Smooth muscle cell (in vitro differentiated cells): ENCODE measurements at regions not wholly inside any gene's neighbourhood (a gene's known extent, or its start where the extent isn't known, plus 50 kb on each side); places are given as distances from the start of the nearest gene placed in this dataset.
"Not testable (repeated sequence)": the region's sequence is repeated elsewhere in the genome, so short reads cannot be mapped to it uniquely, and the experiment has no call there.

Experiments
- DNase-seq: peaks from one replicate; lab custom pipeline; 2025; ENCODE audit not compliant: unreplicated experiment; lab: John Stamatoyannopoulos, UW
- H2AFZ ChIP-seq: fragments of 200-600 bp; sonication (generic); 2 replicates; pipeline ENCODE4 v1.6.0; 2016; ENCODE audit warnings: antibody characterized with exemption, low read depth, mild to moderate bottlenecking
- H3F3A ChIP-seq: fragments of 200-600 bp; sonication (generic); 2 replicates; pipeline ENCODE4 v1.6.0; 2017; ENCODE audit warnings: antibody characterized with exemption, low read depth
- H3K27ac ChIP-seq: fragments of 200-600 bp; sonication (generic); 2 replicates; pipeline ENCODE4 v1.5.1; 2016; ENCODE audit warnings: low read depth, mild to moderate bottlenecking
- H3K27me3 ChIP-seq: fragments of 200-600 bp; sonication (generic); 2 replicates; pipeline ENCODE4 v1.6.1; 2016; ENCODE audit warnings: low read depth, mild to moderate bottlenecking
- H3K36me3 ChIP-seq: fragments of 200-600 bp; sonication (generic); 2 replicates; pipeline ENCODE4 v1.5.1; 2016; ENCODE audit warnings: low read depth
- H3K4me1 ChIP-seq: fragments of 200-600 bp; sonication (generic); 2 replicates; pipeline ENCODE4 v1.5.1; 2016; ENCODE audit warnings: low read depth
- H3K4me2 ChIP-seq: fragments of 200-600 bp; sonication (generic); 2 replicates; pipeline ENCODE4 v1.6.0; 2016; ENCODE audit warnings: mild to moderate bottlenecking
- H3K4me3 ChIP-seq: fragments of 200-600 bp; sonication (generic); 2 replicates; pipeline ENCODE4 v1.5.1; 2016; ENCODE audit warnings: mild to moderate bottlenecking
- H3K79me2 ChIP-seq: fragments of 200-600 bp; sonication (generic); 2 replicates; pipeline ENCODE4 v1.6.0; 2016; ENCODE audit warnings: low read depth, mild to moderate bottlenecking
- H3K9ac ChIP-seq: fragments of 200-600 bp; sonication (generic); 2 replicates; pipeline ENCODE4 v1.6.0; 2016; ENCODE audit warnings: low read depth
- H3K9me3 ChIP-seq: fragments of 200-600 bp; sonication (generic); replicated peaks from 2 replicates; pipeline ENCODE4 v1.5.1; 2016; ENCODE audit warnings: low read depth
- H4K20me1 ChIP-seq: fragments of 200-600 bp; sonication (generic); 2 replicates; pipeline ENCODE4 v1.6.0; 2016; ENCODE audit warnings: low read depth
- WGBS: methylation state at CpG from one replicate; pipeline ENCODE4 v1.1.7; 2016; ENCODE audit warnings: low lambda C conversion rate; 5-methylcytosine and 5-hydroxymethylcytosine counted together
- TF ChIP-seq, protein P1 (sequence below): fragments of 200-600 bp; sonication (generic); IDR thresholded peaks from 2 replicates; pipeline ENCODE4 v1.5.1; 2017; ENCODE audit warnings: borderline replicate concordance, mild to moderate bottlenecking, antibody characterized with exemption; ENCODE audit not compliant: insufficient read depth, poor library complexity, severe bottlenecking

GRCh38 chrX:39268207-39268606 is 466.9 kb downstream of the MID1IP1 start:
- DNase-seq: no peak
- no peak overlapping the region for H3K4me3 ChIP-seq
- no peak overlapping the region for H3K9ac ChIP-seq
- H3K36me3 ChIP-seq: no peaks in the 10 kb centered on the region
- H3K4me1 ChIP-seq: no peaks in the 10 kb centered on the region
- H2AFZ ChIP-seq: no peak overlapping the region
- no peaks in the 10 kb centered on the region for H3K27me3 ChIP-seq
- no peaks in the 10 kb centered on the region for H4K20me1 ChIP-seq
- H3K4me2 ChIP-seq: no peak overlapping the region
- no peaks in the 10 kb centered on the region for H3K79me2 ChIP-seq
- H3K27ac ChIP-seq: no peak overlapping the region
- H3F3A ChIP-seq: no peaks in the 10 kb centered on the region
- TF ChIP-seq, protein P1, sequence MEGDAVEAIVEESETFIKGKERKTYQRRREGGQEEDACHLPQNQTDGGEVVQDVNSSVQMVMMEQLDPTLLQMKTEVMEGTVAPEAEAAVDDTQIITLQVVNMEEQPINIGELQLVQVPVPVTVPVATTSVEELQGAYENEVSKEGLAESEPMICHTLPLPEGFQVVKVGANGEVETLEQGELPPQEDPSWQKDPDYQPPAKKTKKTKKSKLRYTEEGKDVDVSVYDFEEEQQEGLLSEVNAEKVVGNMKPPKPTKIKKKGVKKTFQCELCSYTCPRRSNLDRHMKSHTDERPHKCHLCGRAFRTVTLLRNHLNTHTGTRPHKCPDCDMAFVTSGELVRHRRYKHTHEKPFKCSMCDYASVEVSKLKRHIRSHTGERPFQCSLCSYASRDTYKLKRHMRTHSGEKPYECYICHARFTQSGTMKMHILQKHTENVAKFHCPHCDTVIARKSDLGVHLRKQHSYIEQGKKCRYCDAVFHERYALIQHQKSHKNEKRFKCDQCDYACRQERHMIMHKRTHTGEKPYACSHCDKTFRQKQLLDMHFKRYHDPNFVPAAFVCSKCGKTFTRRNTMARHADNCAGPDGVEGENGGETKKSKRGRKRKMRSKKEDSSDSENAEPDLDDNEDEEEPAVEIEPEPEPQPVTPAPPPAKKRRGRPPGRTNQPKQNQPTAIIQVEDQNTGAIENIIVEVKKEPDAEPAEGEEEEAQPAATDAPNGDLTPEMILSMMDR: no peak
- H3K9me3 ChIP-seq: no peaks in the 10 kb centered on the region

GRCh38 chrX:39275500-39276068 is 474.3 kb downstream of the MID1IP1 start:
- WGBS: 93% methylated on average over 21 of the region's 23 CpGs
- Histone ChIP-seq H3K9me3 (no peaks in the 10 kb centered on the region), H3K9ac (no peak overlapping the region), H3F3A (no peaks in the 10 kb centered on the region), H3K27me3 (no peaks in the 10 kb centered on the region), H3K4me2 (no peak overlapping the region), H3K4me3 (no peak overlapping the region), H4K20me1 (no peaks in the 10 kb centered on the region), H3K27ac (no peak overlapping the region), H2AFZ (no peak overlapping the region), H3K36me3 (no peaks in the 10 kb centered on the region), H3K4me1 (no peaks in the 10 kb centered on the region), H3K79me2 (no peaks in the 10 kb centered on the region)
- TF ChIP-seq, protein P1: no peak
- DNase-seq: no peak

- not testable (repeated sequence) for H3K9me3 ChIP-seq, DNase-seq, H3K4me2 ChIP-seq, H3F3A ChIP-seq, H3K36me3 ChIP-seq, H3K9ac ChIP-seq, H3K27ac ChIP-seq, H4K20me1 ChIP-seq, H3K4me3 ChIP-seq, H2AFZ ChIP-seq, H3K79me2 ChIP-seq, H3K4me1 ChIP-seq, H3K27me3 ChIP-seq
- WGBS: 100% methylated on average over 9 of the region's 46 CpGs
Observed at GRCh38 chrX:39277685-39278390, 476.6 kb downstream of the MID1IP1 start.

- H3K27me3 ChIP-seq: no peaks in the 10 kb centered on the region
- H4K20me1 ChIP-seq: no peaks in the 10 kb centered on the region
- TF ChIP-seq, protein P1: no peak
- H3K4me1 ChIP-seq: no peaks in the 10 kb centered on the region
- H3K9me3 ChIP-seq: peaks cover 25% of the 10 kb centered on the region
- no peak overlapping the region for H3K4me2 ChIP-seq
- H3K36me3 ChIP-seq: no peaks in the 10 kb centered on the region
- H2AFZ ChIP-seq: no peak overlapping the region
- no peaks in the 10 kb centered on the region for H3F3A ChIP-seq
- H3K27ac ChIP-seq: no peak overlapping the region
- no peak overlapping the region for H3K9ac ChIP-seq
- H3K79me2 ChIP-seq: no peaks in the 10 kb centered on the region
- no peak for DNase-seq
- H3K4me3 ChIP-seq: no peak overlapping the region
Observed at GRCh38 chrX:39283239-39283638, 482.0 kb downstream of the MID1IP1 start.
